Fibroblast of lung (primary cell): ENCODE measurements at regions not wholly inside any gene's neighbourhood (a gene's known extent, or its start where the extent isn't known, plus 50 kb on each side); places are given as distances from the start of the nearest gene placed in this dataset.

Source experiments
- DNase-seq, 2 donors: peaks; one replicate each; pipeline versions ENCODE4 v3.0.0 to v3.0.0-alpha.2; 2010; ENCODE audit warnings: low read depth in 2 of 2
- H2AFZ ChIP-seq: 2 replicates; pipeline ENCODE4 v1.5.1; 2012; ENCODE audit warnings: low read length, control low read depth, inconsistent platforms
- H3K27ac ChIP-seq: 2 replicates; pipeline ENCODE4 v1.5.1; 2011; ENCODE audit warnings: low read length, control low read depth; ENCODE audit not compliant: insufficient read depth
- H3K27me3 ChIP-seq: 2 replicates; pipeline ENCODE4 v1.5.1; 2011; ENCODE audit warnings: mild to moderate bottlenecking, low read length; ENCODE audit not compliant: control insufficient read depth, insufficient read depth
- H3K36me3 ChIP-seq: 2 replicates; pipeline ENCODE4 v1.5.1; 2011; ENCODE audit warnings: low read length; ENCODE audit not compliant: control insufficient read depth, insufficient read depth
- H3K4me1 ChIP-seq: 2 replicates; pipeline ENCODE4 v1.5.1; 2011; ENCODE audit warnings: low read length; ENCODE audit not compliant: control insufficient read depth, insufficient read depth; ENCODE audit errors: extremely low read depth
- H3K4me2 ChIP-seq: 2 replicates; pipeline ENCODE4 v1.5.1; 2011; ENCODE audit warnings: low read length, control low read depth; ENCODE audit not compliant: insufficient read depth; ENCODE audit errors: extremely low read depth
- H3K4me3 ChIP-seq, 4 experiments: fragments of 200-600 bp in 1 of 4; sonication (generic) in 1 of 4; replicated peaks in 1 of 4; 2 replicates each; pipeline ENCODE4 v1.5.1; 2011 to 2016; ENCODE audit warnings: low read length in 4 of 4, low read depth in 3 of 4, mild to moderate bottlenecking in 3 of 4, control low read depth in 2 of 4, inconsistent platforms in 1 of 4, mixed read lengths in 1 of 4; ENCODE audit not compliant: insufficient read depth in 1 of 4; ENCODE audit errors: control extremely low read depth in 1 of 4
- H3K79me2 ChIP-seq: 2 replicates; pipeline ENCODE4 v1.5.1; 2012; ENCODE audit warnings: mild to moderate bottlenecking, low read length, inconsistent platforms; ENCODE audit not compliant: control insufficient read depth, insufficient read depth
- H3K9ac ChIP-seq: 2 replicates; pipeline ENCODE4 v1.5.1; 2011; ENCODE audit warnings: mild to moderate bottlenecking, low read length, control low read depth; ENCODE audit not compliant: insufficient read depth
- H3K9me3 ChIP-seq: 2 replicates; pipeline ENCODE4 v1.5.1; 2012; ENCODE audit warnings: low read depth, low read length; ENCODE audit not compliant: control insufficient read depth, insufficient read depth
- H4K20me1 ChIP-seq: 2 replicates; pipeline ENCODE4 v1.5.1; 2011; ENCODE audit warnings: low read length; ENCODE audit not compliant: control insufficient read depth, insufficient read depth; ENCODE audit errors: extremely low read depth
- EZH2 ChIP-seq: IDR thresholded peaks from 2 replicates; pipeline ENCODE4 v1.5.1; 2012; ENCODE audit warnings: low read length, control low read depth, mild to moderate bottlenecking; ENCODE audit errors: missing control alignments
- TF ChIP-seq, protein P1 (sequence below), 2 donors: IDR thresholded peaks in 1 of 2; conservative IDR thresholded peaks in 1 of 2; 1 replicate in 1 of 2; 2 replicates in 1 of 2; pipeline ENCODE4 v1.5.1; 2011 to 2012; ENCODE audit warnings: low read length in 2 of 2, control low read depth in 1 of 2, inconsistent platforms in 1 of 2, low read depth in 1 of 2, mild to moderate bottlenecking in 1 of 2

DNA sequence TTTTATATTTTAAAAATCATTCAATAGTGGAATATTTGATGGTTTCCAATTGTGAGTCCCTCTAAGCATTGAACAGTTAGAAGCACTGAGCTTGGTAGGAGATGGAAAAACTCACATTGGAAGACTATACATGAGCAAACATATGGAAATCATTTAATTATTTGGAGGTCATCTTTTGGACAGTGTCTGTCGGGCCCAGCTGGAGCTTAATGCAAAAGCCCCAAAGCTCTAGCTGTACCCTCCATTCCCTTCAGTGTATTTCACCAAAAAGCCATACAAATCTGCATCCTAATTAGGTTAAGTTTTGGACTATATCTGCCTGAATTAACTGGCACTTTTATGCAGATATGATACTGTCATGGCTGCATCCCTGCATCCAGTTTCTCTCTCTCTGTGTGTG is 365.7 kb downstream of the FLRT2 start:
- H3K27ac ChIP-seq, result no peak overlapping the region
- H3K9ac ChIP-seq, result no peak overlapping the region
- H3K9me3 ChIP-seq, result no peaks in the 10 kb centered on the region
- no peaks in the 10 kb centered on the region for H3K27me3 ChIP-seq
- no peak overlapping the region for H2AFZ ChIP-seq
- H3K4me2 ChIP-seq, result no peak overlapping the region
- no peaks in the 10 kb centered on the region for H3K4me1 ChIP-seq
- no peak for DNase-seq
- no peak overlapping the region for H3K4me3 ChIP-seq
- H3K36me3 ChIP-seq, result no peaks in the 10 kb centered on the region
- H4K20me1 ChIP-seq, result no peaks in the 10 kb centered on the region
- TF ChIP-seq, protein P1, sequence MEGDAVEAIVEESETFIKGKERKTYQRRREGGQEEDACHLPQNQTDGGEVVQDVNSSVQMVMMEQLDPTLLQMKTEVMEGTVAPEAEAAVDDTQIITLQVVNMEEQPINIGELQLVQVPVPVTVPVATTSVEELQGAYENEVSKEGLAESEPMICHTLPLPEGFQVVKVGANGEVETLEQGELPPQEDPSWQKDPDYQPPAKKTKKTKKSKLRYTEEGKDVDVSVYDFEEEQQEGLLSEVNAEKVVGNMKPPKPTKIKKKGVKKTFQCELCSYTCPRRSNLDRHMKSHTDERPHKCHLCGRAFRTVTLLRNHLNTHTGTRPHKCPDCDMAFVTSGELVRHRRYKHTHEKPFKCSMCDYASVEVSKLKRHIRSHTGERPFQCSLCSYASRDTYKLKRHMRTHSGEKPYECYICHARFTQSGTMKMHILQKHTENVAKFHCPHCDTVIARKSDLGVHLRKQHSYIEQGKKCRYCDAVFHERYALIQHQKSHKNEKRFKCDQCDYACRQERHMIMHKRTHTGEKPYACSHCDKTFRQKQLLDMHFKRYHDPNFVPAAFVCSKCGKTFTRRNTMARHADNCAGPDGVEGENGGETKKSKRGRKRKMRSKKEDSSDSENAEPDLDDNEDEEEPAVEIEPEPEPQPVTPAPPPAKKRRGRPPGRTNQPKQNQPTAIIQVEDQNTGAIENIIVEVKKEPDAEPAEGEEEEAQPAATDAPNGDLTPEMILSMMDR (conservative IDR thresholded peaks at IDR 0.05 in 1 of 2, IDR thresholded peaks at IDR 0.05 in 1 of 2; ENCODE audit: low read depth in 1 of 2, low read length in 2 of 2), result no peak
- TF ChIP-seq EZH2, result no peak
- no peaks in the 10 kb centered on the region for H3K79me2 ChIP-seq

DNA sequence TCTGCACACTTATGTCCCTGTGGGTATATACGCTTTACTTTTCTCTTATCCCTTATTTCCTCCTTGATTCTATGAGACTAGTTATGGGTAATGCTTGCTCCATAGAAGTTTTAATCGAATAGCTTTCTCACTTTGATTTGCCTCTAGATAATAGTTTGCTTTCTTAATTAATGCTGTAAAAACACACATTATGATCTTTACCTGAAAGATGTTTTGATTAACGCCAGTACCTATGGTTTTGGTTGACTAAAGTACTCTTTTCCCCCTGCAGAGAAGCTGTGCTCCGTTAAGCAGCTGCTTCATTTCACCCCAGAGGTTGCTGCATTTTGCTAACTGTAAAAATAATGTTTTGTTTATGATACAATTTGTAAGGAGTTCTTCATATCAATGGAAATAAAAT is 362.3 kb downstream of the FLRT2 start:
- H3K4me3 ChIP-seq, result no peak overlapping the region
- no peaks in the 10 kb centered on the region for H3K27me3 ChIP-seq
- no peak overlapping the region for H2AFZ ChIP-seq
- no peak overlapping the region for H3K4me2 ChIP-seq
- H4K20me1 ChIP-seq, result no peaks in the 10 kb centered on the region
- no peak overlapping the region for H3K27ac ChIP-seq
- H3K4me1 ChIP-seq, result no peaks in the 10 kb centered on the region
- no peak for DNase-seq
- H3K9ac ChIP-seq, result no peak overlapping the region
- no peak for TF ChIP-seq EZH2
- TF ChIP-seq, protein P1 (conservative IDR thresholded peaks at IDR 0.05 in 1 of 2, IDR thresholded peaks at IDR 0.05 in 1 of 2; ENCODE audit: low read depth in 1 of 2, low read length in 2 of 2), result no peak
- H3K79me2 ChIP-seq, result no peaks in the 10 kb centered on the region
- H3K9me3 ChIP-seq, result no peaks in the 10 kb centered on the region
- no peaks in the 10 kb centered on the region for H3K36me3 ChIP-seq

DNA sequence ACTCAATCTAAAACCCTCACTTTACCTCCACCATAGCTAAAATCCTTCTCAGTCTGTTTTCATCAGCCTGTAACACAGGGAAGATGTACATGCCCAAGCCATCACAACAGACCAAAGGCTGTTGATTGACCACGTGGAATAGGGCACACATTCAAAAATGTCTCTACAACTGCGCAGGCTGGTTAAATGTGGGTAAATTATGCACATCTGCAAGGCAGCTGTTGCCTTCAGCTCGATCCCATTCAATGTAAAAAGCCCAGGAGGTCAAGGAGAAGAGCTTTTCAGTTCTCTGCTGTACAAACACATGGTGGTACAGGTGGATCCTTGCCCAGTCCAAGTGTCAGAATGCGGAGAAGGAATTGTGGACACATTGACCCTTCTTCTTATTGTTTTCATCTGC is 354.0 kb downstream of the FLRT2 start:
- Histone ChIP-seq H3K79me2 (no peaks in the 10 kb centered on the region), H3K4me2 (no peak overlapping the region), H3K9me3 (no peaks in the 10 kb centered on the region), H3K27ac (no peak overlapping the region), H2AFZ (no peak overlapping the region), H3K36me3 (no peaks in the 10 kb centered on the region), H3K27me3 (no peaks in the 10 kb centered on the region), H4K20me1 (no peaks in the 10 kb centered on the region), H3K4me3 (no peak overlapping the region), H3K9ac (no peak overlapping the region), H3K4me1 (no peaks in the 10 kb centered on the region)
- TF ChIP-seq, protein P1 (conservative IDR thresholded peaks at IDR 0.05 in 1 of 2, IDR thresholded peaks at IDR 0.05 in 1 of 2; ENCODE audit: low read depth in 1 of 2, low read length in 2 of 2), result no peak
- no peak for TF ChIP-seq EZH2
- no peak for DNase-seq
